IPS-18c (cell line): ENCODE measurements at regions not wholly inside any gene's neighbourhood (a gene's known extent, or its start where the extent isn't known, plus 50 kb on each side); places are given as distances from the start of the nearest gene placed in this dataset.

Experiments
- H3K4me3 ChIP-seq: 2 replicates; pipeline ENCODE4 v1.7.0; 2013; ENCODE audit warnings: low read depth, mild to moderate bottlenecking, low read length, moderate library complexity; ENCODE audit not compliant: insufficient read depth
- H3K9me3 ChIP-seq: one replicate; pipeline ENCODE4 v1.6.1; 2013; ENCODE audit warnings: mild to moderate bottlenecking, low read length, moderate library complexity; ENCODE audit not compliant: control insufficient read depth, insufficient read depth

GRCh38 chr1:22315315-22316078, 136.2 kb upstream of the ZBTB40 start:
- Histone ChIP-seq H3K9me3 (no peaks in the 10 kb centered on the region), H3K4me3 (no peak overlapping the region)

- Histone ChIP-seq H3K9me3 (no peaks in the 10 kb centered on the region), H3K4me3 (no peak overlapping the region)
These were observed 134.3 kb upstream of the ZBTB40 start for GRCh38 chr1:22317231-22317919.

GRCh38 chr1:22317920-22318243, 133.8 kb upstream of the ZBTB40 start:
- H3K4me3 ChIP-seq = no peak overlapping the region
- H3K9me3 ChIP-seq = no peaks in the 10 kb centered on the region

GRCh38 chr1:22318279-22318981, 133.2 kb upstream of the ZBTB40 start:
- H3K9me3 ChIP-seq = no peaks in the 10 kb centered on the region
- H3K4me3 ChIP-seq = no peak overlapping the region

- no peaks in the 10 kb centered on the region for H3K9me3 ChIP-seq
- H3K4me3 ChIP-seq = no peak overlapping the region
These were observed 132.0 kb upstream of the ZBTB40 start for GRCh38 chr1:22319608-22320007.

- H3K9me3 ChIP-seq = no peaks in the 10 kb centered on the region
- no peak overlapping the region for H3K4me3 ChIP-seq
These were observed 130.9 kb upstream of the ZBTB40 start for GRCh38 chr1:22320587-22321344.

- no peaks in the 10 kb centered on the region for H3K9me3 ChIP-seq
- no peak overlapping the region for H3K4me3 ChIP-seq
These were observed 129.7 kb upstream of the ZBTB40 start for GRCh38 chr1:22321917-22322316.

GRCh38 chr1:22323141-22323845, 128.4 kb upstream of the ZBTB40 start:
- no peaks in the 10 kb centered on the region for H3K9me3 ChIP-seq
- H3K4me3 ChIP-seq = no peak overlapping the region

GRCh38 chr1:22323846-22324504, 127.7 kb upstream of the ZBTB40 start:
- Histone ChIP-seq H3K9me3 (no peaks in the 10 kb centered on the region), H3K4me3 (no peak overlapping the region)

GRCh38 chr1:22325531-22326371, 125.9 kb upstream of the ZBTB40 start:
- Histone ChIP-seq H3K4me3 (no peak overlapping the region), H3K9me3 (peaks cover under 1% of the 10 kb centered on the region)

GRCh38 chr1:22326372-22326915, 125.2 kb upstream of the ZBTB40 start:
- H3K4me3 ChIP-seq = no peak overlapping the region
- H3K9me3 ChIP-seq = peaks cover 2% of the 10 kb centered on the region

GRCh38 chr1:22326931-22327330, 124.7 kb upstream of the ZBTB40 start:
- Histone ChIP-seq H3K4me3 (no peak overlapping the region), H3K9me3 (peaks cover 2% of the 10 kb centered on the region)

- no peak overlapping the region for H3K4me3 ChIP-seq
These were observed 124.2 kb upstream of the ZBTB40 start for GRCh38 chr1:22327411-22327810.

GRCh38 chr1:22328331-22329147, 123.1 kb upstream of the ZBTB40 start:
- Histone ChIP-seq H3K4me3 (no peak overlapping the region), H3K9me3 (peaks cover 2% of the 10 kb centered on the region)

More at GRCh38 chr1:22327411-22327810, 124.2 kb upstream of the ZBTB40 start:
- H3K9me3 ChIP-seq = peaks cover 2% of the 10 kb centered on the region

- H3K9me3 ChIP-seq = peaks cover 2% of the 10 kb centered on the region
- H3K4me3 ChIP-seq = no peak overlapping the region
These were observed 122.5 kb upstream of the ZBTB40 start for GRCh38 chr1:22329148-22329515.
